AG04450 (cell line): ENCODE measurements at regions not wholly inside any gene's neighbourhood (a gene's known extent, or its start where the extent isn't known, plus 50 kb on each side); places are given as distances from the start of the nearest gene placed in this dataset.

ENCODE experiments used
- CTCF ChIA-PET: fragments of 300-600, 350-600 bp; formaldehyde crosslinking; extraction: SDS; loops from one replicate; lab custom pipeline; 2022; ENCODE audit warnings: antibody characterized with exemption, inconsistent platforms; lab: Charles Lee
- POLR2A ChIA-PET: fragments of 350-600 bp; formaldehyde crosslinking; extraction: SDS; loops from one replicate; lab custom pipeline; 2021; ENCODE audit warnings: antibody characterized with exemption, inconsistent platforms; lab: Yijun Ruan, JAX
- DNase-seq: peaks from one replicate; pipeline ENCODE4 v3.0.0-alpha.2; 2011; ENCODE audit warnings: low read depth, low spot score
- H3K27ac ChIP-seq: one replicate; pipeline ENCODE4 v1.5.1; 2012; ENCODE audit warnings: low read depth, low read length, control low read depth
- H3K27me3 ChIP-seq: one replicate; pipeline ENCODE4 v1.6.0; 2012; ENCODE audit warnings: low read length; ENCODE audit not compliant: control insufficient read depth, insufficient read depth
- H3K4me3 ChIP-seq: 2 replicates; pipeline ENCODE4 v1.5.1; 2011; ENCODE audit warnings: mild to moderate bottlenecking, low read depth, low read length, control low read depth
- H3K9me3 ChIP-seq: 2 replicates; pipeline ENCODE4 v1.5.1; 2012; ENCODE audit warnings: low read length; ENCODE audit not compliant: control insufficient read depth, insufficient read depth
- TF ChIP-seq, protein P1 (sequence below): IDR thresholded peaks from 2 replicates; pipeline ENCODE4 v1.5.1; 2011; ENCODE audit warnings: low read depth, low read length, control low read depth, inconsistent platforms

DNA sequence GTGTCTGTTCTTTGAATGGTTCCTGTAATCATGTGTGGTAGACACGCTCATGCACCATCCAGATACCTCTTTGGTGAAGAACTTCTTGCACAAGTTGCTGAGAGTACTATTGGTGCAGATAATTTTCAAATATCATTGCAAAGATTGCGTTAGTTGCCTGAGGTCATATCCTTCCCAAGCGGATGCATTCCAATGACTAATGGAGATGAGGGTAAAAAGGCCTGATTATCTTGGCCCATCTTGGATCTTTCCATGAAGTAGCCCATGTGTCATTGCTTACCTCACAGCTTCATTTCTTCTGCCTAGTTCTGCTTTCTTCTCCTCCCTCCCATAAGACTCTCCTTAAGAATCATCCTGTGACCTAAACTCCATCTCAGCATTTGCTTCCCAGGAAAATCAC is 384.9 kb upstream of the CNKSR2 start:
- CTCF ChIA-PET, result no interaction called here
- Histone ChIP-seq H3K4me3 (no peak overlapping the region), H3K9me3 (no peaks in the 10 kb centered on the region), H3K27ac (no peak overlapping the region), H3K27me3 (no peaks in the 10 kb centered on the region)
- POLR2A ChIA-PET, result no interaction called here
- DNase-seq, result no peak
- TF ChIP-seq, protein P1, sequence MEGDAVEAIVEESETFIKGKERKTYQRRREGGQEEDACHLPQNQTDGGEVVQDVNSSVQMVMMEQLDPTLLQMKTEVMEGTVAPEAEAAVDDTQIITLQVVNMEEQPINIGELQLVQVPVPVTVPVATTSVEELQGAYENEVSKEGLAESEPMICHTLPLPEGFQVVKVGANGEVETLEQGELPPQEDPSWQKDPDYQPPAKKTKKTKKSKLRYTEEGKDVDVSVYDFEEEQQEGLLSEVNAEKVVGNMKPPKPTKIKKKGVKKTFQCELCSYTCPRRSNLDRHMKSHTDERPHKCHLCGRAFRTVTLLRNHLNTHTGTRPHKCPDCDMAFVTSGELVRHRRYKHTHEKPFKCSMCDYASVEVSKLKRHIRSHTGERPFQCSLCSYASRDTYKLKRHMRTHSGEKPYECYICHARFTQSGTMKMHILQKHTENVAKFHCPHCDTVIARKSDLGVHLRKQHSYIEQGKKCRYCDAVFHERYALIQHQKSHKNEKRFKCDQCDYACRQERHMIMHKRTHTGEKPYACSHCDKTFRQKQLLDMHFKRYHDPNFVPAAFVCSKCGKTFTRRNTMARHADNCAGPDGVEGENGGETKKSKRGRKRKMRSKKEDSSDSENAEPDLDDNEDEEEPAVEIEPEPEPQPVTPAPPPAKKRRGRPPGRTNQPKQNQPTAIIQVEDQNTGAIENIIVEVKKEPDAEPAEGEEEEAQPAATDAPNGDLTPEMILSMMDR, result no peak

DNA sequence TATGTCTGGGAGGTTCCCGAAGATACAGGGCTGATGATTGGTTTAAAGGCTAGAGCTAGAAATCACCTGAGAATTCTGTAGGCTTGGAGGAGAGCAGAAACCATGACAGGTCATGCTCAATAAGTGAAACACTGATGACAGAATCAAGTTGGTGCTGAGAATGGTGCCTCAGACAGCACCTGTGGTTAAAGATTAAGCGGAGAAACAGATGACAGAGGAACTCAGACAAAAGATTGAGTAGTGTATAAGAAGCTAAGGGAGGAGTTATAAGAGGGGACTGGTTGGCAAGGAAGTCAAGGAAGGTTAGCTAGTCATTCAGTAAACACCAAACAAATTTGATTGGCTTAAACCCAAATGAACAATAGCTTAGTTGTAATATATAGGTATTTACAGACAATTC is 385.4 kb upstream of the CNKSR2 start:
- no peak overlapping the region for H3K27ac ChIP-seq
- no peaks in the 10 kb centered on the region for H3K27me3 ChIP-seq
- CTCF ChIA-PET, result no interaction called here
- POLR2A ChIA-PET, result no interaction called here
- TF ChIP-seq, protein P1, result no peak
- H3K4me3 ChIP-seq, result no peak overlapping the region
- no peaks in the 10 kb centered on the region for H3K9me3 ChIP-seq
- no peak for DNase-seq

DNA sequence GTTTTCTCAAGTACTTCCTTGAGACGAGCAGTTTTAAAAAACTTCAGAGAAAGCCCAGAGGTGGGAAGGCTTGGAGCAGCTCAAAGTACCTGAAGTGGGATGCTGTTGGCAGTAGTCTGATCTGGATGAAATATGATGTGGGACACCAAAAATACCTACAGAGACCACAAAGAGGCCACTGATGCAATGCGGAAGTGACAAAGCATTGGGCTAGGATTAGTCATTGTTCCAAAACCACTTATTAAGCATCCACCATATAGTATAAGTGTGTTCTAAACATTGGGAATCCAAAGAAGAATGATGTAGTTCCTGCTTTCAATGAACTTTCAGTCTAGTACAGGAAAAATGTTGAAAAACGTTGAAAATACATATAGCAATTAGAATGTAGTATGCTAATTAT is 386.1 kb upstream of the CNKSR2 start:
- ChIA-PET POLR2A (no interaction called here), CTCF (no interaction called here)
- no peak overlapping the region for H3K27ac ChIP-seq
- TF ChIP-seq, protein P1, result no peak
- H3K9me3 ChIP-seq, result no peaks in the 10 kb centered on the region
- no peak overlapping the region for H3K4me3 ChIP-seq
- H3K27me3 ChIP-seq, result no peaks in the 10 kb centered on the region
- no peak for DNase-seq

DNA sequence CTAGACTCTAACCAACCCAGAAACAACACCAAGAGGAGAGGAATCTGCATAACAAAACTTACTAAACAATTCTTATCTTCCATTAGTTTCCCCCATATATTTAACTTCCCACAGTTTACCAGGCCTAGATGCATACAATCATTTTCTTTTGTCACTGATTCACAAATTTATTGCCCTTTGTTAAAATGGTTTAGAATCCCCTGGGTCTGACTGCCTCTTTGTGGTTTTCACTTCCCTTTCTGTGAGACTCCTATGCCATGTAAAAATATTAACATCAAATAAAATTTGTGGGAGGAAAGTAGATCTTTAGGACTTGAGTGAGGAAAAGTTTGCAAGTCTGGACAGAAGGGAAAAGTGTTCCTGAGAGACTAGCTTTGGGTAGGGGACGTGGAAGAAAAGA is 393.8 kb upstream of the CNKSR2 start:
- no peaks in the 10 kb centered on the region for H3K9me3 ChIP-seq
- no peak overlapping the region for H3K4me3 ChIP-seq
- no peak for DNase-seq
- H3K27ac ChIP-seq, result no peak overlapping the region
- no peaks in the 10 kb centered on the region for H3K27me3 ChIP-seq
- POLR2A ChIA-PET, result no interaction called here
- CTCF ChIA-PET, result no interaction called here
- TF ChIP-seq, protein P1, result no peak

DNA sequence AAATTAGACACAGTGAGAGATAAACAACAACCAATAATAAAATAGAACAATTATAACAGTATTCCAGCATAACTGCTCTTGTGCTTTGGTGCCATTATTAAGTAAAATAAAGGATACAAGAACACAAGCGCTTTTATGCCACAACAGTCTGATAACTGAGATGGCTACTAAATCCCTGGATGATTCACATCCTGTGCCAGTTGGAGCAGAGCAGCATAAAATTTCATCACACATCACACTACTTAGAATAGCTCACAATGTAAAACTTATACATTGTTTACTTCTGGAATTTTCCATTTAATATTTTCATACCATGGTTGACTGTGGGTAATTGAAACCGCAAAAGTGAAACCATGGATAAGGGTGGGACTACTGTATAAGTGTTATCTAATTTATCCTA is 399.9 kb upstream of the CNKSR2 start:
- TF ChIP-seq, protein P1, result no peak
- no peak overlapping the region for H3K27ac ChIP-seq
- no peak for DNase-seq
- H3K27me3 ChIP-seq, result no peaks in the 10 kb centered on the region
- CTCF ChIA-PET, result no interaction called here
- POLR2A ChIA-PET, result no interaction called here
- H3K4me3 ChIP-seq, result no peak overlapping the region
- H3K9me3 ChIP-seq, result no peaks in the 10 kb centered on the region
